Vagina (tissue), 2 donors: ENCODE measurements at regions not wholly inside any gene's neighbourhood (a gene's known extent, or its start where the extent isn't known, plus 50 kb on each side); places are given as distances from the start of the nearest gene placed in this dataset.

Source experiments
- POLR2A ChIP-seq, 2 donors: fragments of 450-650 bp; IDR thresholded peaks; one replicate each; pipeline ENCODE4 v1.6.1; 2017; ENCODE audit warnings: antibody characterized with exemption in 2 of 2, mild to moderate bottlenecking in 2 of 2, moderate library complexity in 2 of 2
- POLR2AphosphoS5 ChIP-seq, 2 donors: sonication (generic); formaldehyde crosslinking; IDR thresholded peaks; one replicate each; pipeline ENCODE4 v1.9.0; 2017; ENCODE audit warnings: antibody characterized with exemption in 2 of 2, mild to moderate bottlenecking in 2 of 2, low read depth in 1 of 2; ENCODE audit not compliant: insufficient read depth in 1 of 2
- TF ChIP-seq, protein P1 (sequence below), 3 experiments: fragments of 450-650 bp in 2 of 3; fragments of 200-600 bp in 1 of 3; sonication (generic) in 1 of 3; IDR thresholded peaks; one replicate each; pipeline ENCODE4 v1.5.1; 2017 to 2019; ENCODE audit warnings: antibody characterized with exemption in 3 of 3, mild to moderate bottlenecking in 2 of 3, moderate library complexity in 2 of 3

DNA sequence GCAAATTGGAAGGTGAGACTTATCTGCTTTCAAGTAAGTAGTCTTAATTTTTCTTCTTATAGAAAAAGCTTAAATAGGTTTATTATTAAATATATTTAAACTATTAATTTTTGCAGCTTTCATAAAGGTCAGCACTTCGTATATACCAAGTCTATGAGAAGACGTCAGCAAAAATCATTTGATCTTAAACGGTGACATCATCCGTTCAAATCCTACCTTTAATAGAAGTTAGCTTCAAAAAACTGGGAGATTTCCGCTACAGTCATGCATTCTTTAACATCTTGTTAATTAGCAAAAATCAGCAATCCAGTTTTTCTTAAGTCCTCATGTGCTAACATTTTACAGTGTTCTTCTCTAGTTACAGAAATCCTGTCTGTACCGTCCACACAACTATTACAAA lies 49.9 kb upstream of the PGRMC1 start:
- TF ChIP-seq, protein P1, sequence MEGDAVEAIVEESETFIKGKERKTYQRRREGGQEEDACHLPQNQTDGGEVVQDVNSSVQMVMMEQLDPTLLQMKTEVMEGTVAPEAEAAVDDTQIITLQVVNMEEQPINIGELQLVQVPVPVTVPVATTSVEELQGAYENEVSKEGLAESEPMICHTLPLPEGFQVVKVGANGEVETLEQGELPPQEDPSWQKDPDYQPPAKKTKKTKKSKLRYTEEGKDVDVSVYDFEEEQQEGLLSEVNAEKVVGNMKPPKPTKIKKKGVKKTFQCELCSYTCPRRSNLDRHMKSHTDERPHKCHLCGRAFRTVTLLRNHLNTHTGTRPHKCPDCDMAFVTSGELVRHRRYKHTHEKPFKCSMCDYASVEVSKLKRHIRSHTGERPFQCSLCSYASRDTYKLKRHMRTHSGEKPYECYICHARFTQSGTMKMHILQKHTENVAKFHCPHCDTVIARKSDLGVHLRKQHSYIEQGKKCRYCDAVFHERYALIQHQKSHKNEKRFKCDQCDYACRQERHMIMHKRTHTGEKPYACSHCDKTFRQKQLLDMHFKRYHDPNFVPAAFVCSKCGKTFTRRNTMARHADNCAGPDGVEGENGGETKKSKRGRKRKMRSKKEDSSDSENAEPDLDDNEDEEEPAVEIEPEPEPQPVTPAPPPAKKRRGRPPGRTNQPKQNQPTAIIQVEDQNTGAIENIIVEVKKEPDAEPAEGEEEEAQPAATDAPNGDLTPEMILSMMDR (IDR thresholded peaks at IDR 0.05) = no peak
- TF ChIP-seq POLR2A (IDR thresholded peaks at IDR 0.05) (no peak), POLR2AphosphoS5 (IDR thresholded peaks at IDR 0.05; ENCODE audit: insufficient read depth in 1 of 2, low read depth in 1 of 2) (no peak)
